ENCODE measurements at regions not wholly inside any gene's neighbourhood (a gene's known extent, or its start where the extent isn't known, plus 50 kb on each side); places are given as distances from the start of the nearest gene placed in this dataset.

DNA sequence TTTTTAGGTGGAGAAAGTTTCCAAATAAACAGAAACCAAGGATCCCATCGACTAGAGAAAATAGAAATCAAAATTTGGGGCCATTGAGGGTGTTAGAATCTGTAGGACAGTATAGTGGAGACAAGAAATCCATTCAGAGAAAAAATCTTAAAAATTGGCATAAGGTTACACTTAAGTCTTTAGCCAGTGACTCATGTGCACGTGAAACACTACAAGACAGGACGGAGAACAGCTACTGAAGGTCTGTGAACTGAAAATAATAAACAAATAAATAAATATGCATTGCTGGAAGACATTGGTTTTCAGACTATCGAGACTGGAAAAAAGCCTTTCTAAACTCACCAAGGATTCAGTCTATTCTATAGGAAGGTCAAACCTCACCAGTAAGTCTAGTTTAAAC, 1955.5 kb downstream of the MAT2B start:
- TF ChIP-seq, protein P1, sequence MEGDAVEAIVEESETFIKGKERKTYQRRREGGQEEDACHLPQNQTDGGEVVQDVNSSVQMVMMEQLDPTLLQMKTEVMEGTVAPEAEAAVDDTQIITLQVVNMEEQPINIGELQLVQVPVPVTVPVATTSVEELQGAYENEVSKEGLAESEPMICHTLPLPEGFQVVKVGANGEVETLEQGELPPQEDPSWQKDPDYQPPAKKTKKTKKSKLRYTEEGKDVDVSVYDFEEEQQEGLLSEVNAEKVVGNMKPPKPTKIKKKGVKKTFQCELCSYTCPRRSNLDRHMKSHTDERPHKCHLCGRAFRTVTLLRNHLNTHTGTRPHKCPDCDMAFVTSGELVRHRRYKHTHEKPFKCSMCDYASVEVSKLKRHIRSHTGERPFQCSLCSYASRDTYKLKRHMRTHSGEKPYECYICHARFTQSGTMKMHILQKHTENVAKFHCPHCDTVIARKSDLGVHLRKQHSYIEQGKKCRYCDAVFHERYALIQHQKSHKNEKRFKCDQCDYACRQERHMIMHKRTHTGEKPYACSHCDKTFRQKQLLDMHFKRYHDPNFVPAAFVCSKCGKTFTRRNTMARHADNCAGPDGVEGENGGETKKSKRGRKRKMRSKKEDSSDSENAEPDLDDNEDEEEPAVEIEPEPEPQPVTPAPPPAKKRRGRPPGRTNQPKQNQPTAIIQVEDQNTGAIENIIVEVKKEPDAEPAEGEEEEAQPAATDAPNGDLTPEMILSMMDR (optimal IDR thresholded peaks at IDR 0.05 in 1 of 3, IDR thresholded peaks at IDR 0.05 in 1 of 3, conservative IDR thresholded peaks at IDR 0.05 in 1 of 3; ENCODE audit: extremely low read depth in 1 of 3, insufficient read depth in 2 of 3, low read length in 3 of 3), result no peak
- TF ChIP-seq EZH2 (IDR thresholded peaks at IDR 0.05; ENCODE audit: low read length), result no peak

Measured in keratinocyte (primary cell).